NCI-H2029 (cell line): ENCODE measurements at regions not wholly inside any gene's neighbourhood (a gene's known extent, or its start where the extent isn't known, plus 50 kb on each side); places are given as distances from the start of the nearest gene placed in this dataset.
A peak's percentile ranks its signal among the peaks of the same experiment; 100 is the strongest.

Experiments
- DNase-seq: peaks from one replicate; lab custom pipeline; 2025; lab: John Stamatoyannopoulos, UW

GRCh38 chr7:68433462-68434070 lies 1164.7 kb upstream of the AUTS2 start:
- no peak for DNase-seq

GRCh38 chr7:68434857-68435256 lies 1163.4 kb upstream of the AUTS2 start:
- no peak for DNase-seq

- peak; percentile 39 for DNase-seq
Observed at GRCh38 chr7:68438016-68438415, 1160.3 kb upstream of the AUTS2 start.

GRCh38 chr7:68438811-68439210 lies 1159.5 kb upstream of the AUTS2 start:
- DNase-seq: no peak

- no peak for DNase-seq
Observed at GRCh38 chr7:68439897-68440296, 1158.4 kb upstream of the AUTS2 start.

GRCh38 chr7:68440866-68441265 lies 1157.4 kb upstream of the AUTS2 start:
- no peak for DNase-seq

GRCh38 chr7:68441645-68442044 lies 1156.6 kb upstream of the AUTS2 start:
- no peak for DNase-seq

- no peak for DNase-seq
Observed at GRCh38 chr7:68442931-68443631, 1155.2 kb upstream of the AUTS2 start.

GRCh38 chr7:68444042-68444441 lies 1154.2 kb upstream of the AUTS2 start:
- DNase-seq: no peak

GRCh38 chr7:68444956-68445355 lies 1153.3 kb upstream of the AUTS2 start:
- DNase-seq: no peak

GRCh38 chr7:68446183-68446582 lies 1152.1 kb upstream of the AUTS2 start:
- no peak for DNase-seq

GRCh38 chr7:68449099-68449498 lies 1149.2 kb upstream of the AUTS2 start:
- no peak for DNase-seq

- DNase-seq: no peak
Observed at GRCh38 chr7:68449816-68450215, 1148.5 kb upstream of the AUTS2 start.

GRCh38 chr7:68454931-68455330 lies 1143.3 kb upstream of the AUTS2 start:
- DNase-seq: no peak

- DNase-seq: no peak
Observed at GRCh38 chr7:68456469-68456868, 1141.8 kb upstream of the AUTS2 start.

- no peak for DNase-seq
Observed at GRCh38 chr7:68457481-68457880, 1140.8 kb upstream of the AUTS2 start.

GRCh38 chr7:68458010-68458908 lies 1140.0 kb upstream of the AUTS2 start:
- no peak for DNase-seq

GRCh38 chr7:68461430-68461829 lies 1136.8 kb upstream of the AUTS2 start:
- DNase-seq: no peak

GRCh38 chr7:68470836-68471435 lies 1127.3 kb upstream of the AUTS2 start:
- peak; percentile 31 for DNase-seq

GRCh38 chr7:68472688-68473087 lies 1125.6 kb upstream of the AUTS2 start:
- no peak for DNase-seq

GRCh38 chr7:68474661-68475216 lies 1123.5 kb upstream of the AUTS2 start:
- no peak for DNase-seq

GRCh38 chr7:68476966-68477365 lies 1121.3 kb upstream of the AUTS2 start:
- DNase-seq: no peak
